ENCODE measurements at regions not wholly inside any gene's neighbourhood (a gene's known extent, or its start where the extent isn't known, plus 50 kb on each side); places are given as distances from the start of the nearest gene placed in this dataset.

DNA sequence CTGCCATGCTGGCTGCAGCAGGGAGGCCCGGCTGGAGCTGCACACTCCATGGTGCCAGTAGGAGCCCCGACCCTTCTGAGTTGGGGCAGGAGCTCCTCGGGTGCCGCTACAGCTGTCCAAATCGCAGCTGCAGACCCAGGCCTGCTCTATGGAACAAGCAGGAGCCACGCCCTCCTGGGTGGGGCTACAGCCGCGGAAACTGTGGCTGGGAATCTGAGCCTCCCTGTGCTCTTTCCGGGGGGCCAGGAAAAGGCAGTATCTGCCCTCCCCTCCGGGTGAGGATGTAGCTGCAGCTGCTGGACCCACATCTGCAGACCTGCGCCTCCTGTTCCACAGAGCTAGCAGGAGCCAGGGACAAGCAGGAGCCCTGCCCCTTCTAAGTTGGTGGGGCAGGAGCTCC lies 278.9 kb upstream of the ACTBL2 start:
- TF ChIP-seq, protein P1, sequence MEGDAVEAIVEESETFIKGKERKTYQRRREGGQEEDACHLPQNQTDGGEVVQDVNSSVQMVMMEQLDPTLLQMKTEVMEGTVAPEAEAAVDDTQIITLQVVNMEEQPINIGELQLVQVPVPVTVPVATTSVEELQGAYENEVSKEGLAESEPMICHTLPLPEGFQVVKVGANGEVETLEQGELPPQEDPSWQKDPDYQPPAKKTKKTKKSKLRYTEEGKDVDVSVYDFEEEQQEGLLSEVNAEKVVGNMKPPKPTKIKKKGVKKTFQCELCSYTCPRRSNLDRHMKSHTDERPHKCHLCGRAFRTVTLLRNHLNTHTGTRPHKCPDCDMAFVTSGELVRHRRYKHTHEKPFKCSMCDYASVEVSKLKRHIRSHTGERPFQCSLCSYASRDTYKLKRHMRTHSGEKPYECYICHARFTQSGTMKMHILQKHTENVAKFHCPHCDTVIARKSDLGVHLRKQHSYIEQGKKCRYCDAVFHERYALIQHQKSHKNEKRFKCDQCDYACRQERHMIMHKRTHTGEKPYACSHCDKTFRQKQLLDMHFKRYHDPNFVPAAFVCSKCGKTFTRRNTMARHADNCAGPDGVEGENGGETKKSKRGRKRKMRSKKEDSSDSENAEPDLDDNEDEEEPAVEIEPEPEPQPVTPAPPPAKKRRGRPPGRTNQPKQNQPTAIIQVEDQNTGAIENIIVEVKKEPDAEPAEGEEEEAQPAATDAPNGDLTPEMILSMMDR (IDR thresholded peaks at IDR 0.05; ENCODE audit: low read depth, low read length): no peak
- no peak overlapping the region for H3K4me3 ChIP-seq (ENCODE audit: low read depth, low read length)

DNA sequence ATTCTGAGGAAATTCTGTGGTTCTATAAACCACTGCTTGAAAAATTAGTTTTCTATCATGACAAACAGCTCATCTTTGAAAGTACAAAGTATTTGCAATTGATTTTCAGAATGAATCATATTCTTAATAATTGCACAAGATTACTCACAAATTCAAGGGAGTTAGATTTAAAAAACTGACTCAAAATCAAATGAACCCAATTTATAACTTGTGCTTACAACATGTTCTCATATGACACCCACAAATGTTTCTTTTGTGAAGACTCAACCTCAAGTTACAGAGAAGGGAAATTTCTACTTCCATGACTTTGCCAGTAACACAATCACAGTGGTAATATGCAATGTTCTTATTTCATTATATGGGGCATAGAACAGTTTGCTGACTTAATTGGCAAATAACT lies 272.0 kb upstream of the ACTBL2 start:
- no peak overlapping the region for H3K4me3 ChIP-seq (ENCODE audit: low read depth, low read length)
- TF ChIP-seq, protein P1 (IDR thresholded peaks at IDR 0.05; ENCODE audit: low read depth, low read length): no peak

DNA sequence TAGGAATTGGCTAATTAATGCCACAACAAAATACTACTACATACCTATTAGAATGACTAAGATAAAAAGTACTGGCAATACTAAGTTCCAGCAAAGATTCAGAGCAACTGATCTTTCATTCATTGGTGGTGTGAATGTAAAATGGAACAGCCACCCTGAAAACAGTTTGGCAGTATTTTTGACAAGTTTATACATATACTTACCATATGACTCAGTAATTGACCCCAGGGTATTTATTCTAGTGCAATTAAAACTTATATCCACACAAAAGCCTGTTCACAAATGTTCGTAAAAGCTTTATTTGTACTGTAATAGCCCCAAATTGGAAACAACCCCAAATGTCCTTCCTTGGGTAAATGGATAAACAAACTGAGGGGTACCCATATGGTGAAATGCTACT lies 270.8 kb upstream of the ACTBL2 start:
- H3K4me3 ChIP-seq (ENCODE audit: low read depth, low read length): no peak overlapping the region
- TF ChIP-seq, protein P1 (IDR thresholded peaks at IDR 0.05; ENCODE audit: low read depth, low read length): no peak

DNA sequence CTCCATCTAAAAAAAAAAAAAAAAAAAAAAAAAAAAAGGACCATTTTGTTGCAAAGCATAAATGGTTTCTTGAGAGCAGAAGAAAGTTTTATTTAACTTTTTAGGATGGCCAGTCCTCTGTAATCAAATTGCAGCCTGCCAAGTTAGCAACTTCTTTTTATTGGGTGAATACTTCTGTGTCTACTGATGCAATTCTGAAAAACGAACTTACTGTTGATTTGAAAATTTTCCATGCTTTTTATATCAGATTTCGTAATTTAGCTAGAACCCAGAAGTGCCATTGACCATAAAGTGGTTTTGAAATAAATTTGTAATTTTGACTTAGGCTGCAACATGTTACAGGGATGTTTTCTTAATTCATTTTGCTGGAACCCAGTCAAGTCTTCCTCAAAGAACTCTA lies 269.1 kb upstream of the ACTBL2 start:
- H3K4me3 ChIP-seq (ENCODE audit: low read depth, low read length): no peak overlapping the region
- TF ChIP-seq, protein P1 (IDR thresholded peaks at IDR 0.05; ENCODE audit: low read depth, low read length): no peak

DNA sequence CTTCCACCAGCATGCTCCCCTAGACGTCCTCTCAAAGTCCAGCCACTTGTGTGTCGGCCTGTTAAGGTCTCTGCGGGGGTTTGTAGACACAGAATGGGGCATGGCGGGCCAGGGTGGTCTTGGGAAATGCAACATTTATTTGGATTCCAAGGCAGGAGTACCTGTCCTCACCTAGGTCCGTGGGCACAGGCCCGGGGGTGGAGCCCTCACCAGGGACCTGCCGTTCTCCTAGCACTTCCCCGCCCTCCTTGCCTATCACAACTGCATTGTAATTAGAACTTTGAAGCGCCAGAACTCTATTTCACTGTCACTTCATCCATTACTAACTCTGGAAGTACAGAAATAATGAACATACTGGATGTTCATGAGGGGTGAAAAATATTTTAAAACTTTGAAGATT lies 268.3 kb upstream of the ACTBL2 start:
- TF ChIP-seq, protein P1 (IDR thresholded peaks at IDR 0.05; ENCODE audit: low read depth, low read length): no peak

DNA sequence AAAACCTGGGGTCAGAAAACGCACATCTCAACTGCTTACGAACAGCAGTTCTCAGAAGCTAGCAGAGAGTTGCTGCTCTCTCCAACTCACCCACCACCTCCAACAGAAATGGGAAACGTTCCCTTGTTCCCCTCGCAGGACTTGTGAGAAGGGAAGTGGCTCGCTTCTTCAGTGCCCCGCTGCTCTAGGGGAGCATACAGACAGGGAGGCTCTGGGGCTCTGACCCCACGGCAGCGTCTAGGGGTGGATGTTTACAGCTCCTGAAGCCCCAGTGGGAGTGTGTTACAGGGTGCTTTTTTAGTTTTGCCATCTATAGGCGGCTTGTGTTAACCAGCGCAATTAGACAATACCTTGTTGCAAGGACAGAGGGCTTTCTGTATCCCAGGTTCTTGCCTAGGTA lies 267.7 kb upstream of the ACTBL2 start:
- no peak overlapping the region for H3K4me3 ChIP-seq (ENCODE audit: low read depth, low read length)
- TF ChIP-seq, protein P1 (IDR thresholded peaks at IDR 0.05; ENCODE audit: low read depth, low read length): no peak

More for the DNA sequence above, 268.3 kb upstream of the ACTBL2 start:
- no peak overlapping the region for H3K4me3 ChIP-seq (ENCODE audit: low read depth, low read length)

DNA sequence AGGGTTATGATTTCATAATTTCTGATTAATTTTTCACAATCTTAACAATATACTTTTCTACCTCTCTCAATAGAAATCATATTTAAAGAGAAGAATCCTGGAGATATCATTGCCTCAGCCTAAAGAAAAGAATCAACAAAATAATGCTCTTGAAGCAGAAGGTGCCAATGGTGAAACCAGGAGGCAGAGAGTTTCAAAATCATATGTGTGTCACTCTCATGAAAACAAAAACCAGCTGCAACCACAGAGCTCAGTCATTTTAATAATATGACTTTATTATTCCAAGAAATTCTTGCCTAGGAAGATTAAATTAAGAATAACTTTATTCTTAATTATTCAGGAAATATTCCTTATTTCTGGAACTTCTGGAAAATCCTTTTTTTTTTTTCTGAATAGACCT lies 266.8 kb upstream of the ACTBL2 start:
- H3K4me3 ChIP-seq (ENCODE audit: low read depth, low read length): no peak overlapping the region
- TF ChIP-seq, protein P1 (IDR thresholded peaks at IDR 0.05; ENCODE audit: low read depth, low read length): no peak
